Left renal cortex interstitium (tissue), 4 donors: ENCODE measurements at regions not wholly inside any gene's neighbourhood (a gene's known extent, or its start where the extent isn't known, plus 50 kb on each side); places are given as distances from the start of the nearest gene placed in this dataset.

Experiments
- DNase-seq, 4 donors: peaks; one replicate each; pipeline ENCODE4 v3.0.0-alpha.2; 2013; ENCODE audit warnings: low read depth in 4 of 4, low spot score in 2 of 4, missing footprints in 1 of 4

GRCh38 chr3:43783987-43784639 lies 93.4 kb downstream of the ABHD5 start:
- no peak for DNase-seq

- DNase-seq: no peak
These were observed 93.9 kb downstream of the ABHD5 start for GRCh38 chr3:43784640-43785011.

GRCh38 chr3:43785551-43785950 lies 94.8 kb downstream of the ABHD5 start:
- DNase-seq: no peak

GRCh38 chr3:43786102-43786501 lies 95.4 kb downstream of the ABHD5 start:
- DNase-seq: no peak

GRCh38 chr3:43786526-43787305 lies 96.0 kb downstream of the ABHD5 start:
- no peak for DNase-seq

GRCh38 chr3:43787330-43787729 lies 96.6 kb downstream of the ABHD5 start:
- DNase-seq: no peak

- no peak for DNase-seq
These were observed 98.3 kb downstream of the ABHD5 start for GRCh38 chr3:43789028-43789427.

- DNase-seq: no peak
These were observed 99.3 kb downstream of the ABHD5 start for GRCh38 chr3:43790060-43790459.

- no peak for DNase-seq
These were observed 99.7 kb downstream of the ABHD5 start for GRCh38 chr3:43790476-43790875.

GRCh38 chr3:43791246-43791645 lies 100.5 kb downstream of the ABHD5 start:
- DNase-seq: no peak

GRCh38 chr3:43792904-43793303 lies 102.2 kb downstream of the ABHD5 start:
- no peak for DNase-seq

- DNase-seq: no peak
These were observed 103.1 kb downstream of the ABHD5 start for GRCh38 chr3:43793648-43794372.

- DNase-seq: no peak
These were observed 104.0 kb downstream of the ABHD5 start for GRCh38 chr3:43794776-43795175.

GRCh38 chr3:43795491-43795890 lies 104.8 kb downstream of the ABHD5 start:
- no peak for DNase-seq

GRCh38 chr3:43796041-43796596 lies 105.4 kb downstream of the ABHD5 start:
- DNase-seq: no peak

GRCh38 chr3:43797794-43798193 lies 107.1 kb downstream of the ABHD5 start:
- no peak for DNase-seq

- DNase-seq: no peak
These were observed 120.1 kb downstream of the ABHD5 start for GRCh38 chr3:43810797-43811196.

- DNase-seq: no peak
These were observed 123.7 kb downstream of the ABHD5 start for GRCh38 chr3:43814461-43814860.

- DNase-seq: no peak
These were observed 125.6 kb downstream of the ABHD5 start for GRCh38 chr3:43816372-43816771.

GRCh38 chr3:43817064-43817463 lies 126.3 kb downstream of the ABHD5 start:
- no peak for DNase-seq

GRCh38 chr3:43817825-43818224 lies 127.1 kb downstream of the ABHD5 start:
- no peak for DNase-seq
